Adrenal gland (tissue), 9 donors: ENCODE measurements at regions not wholly inside any gene's neighbourhood (a gene's known extent, or its start where the extent isn't known, plus 50 kb on each side); places are given as distances from the start of the nearest gene placed in this dataset.
"Not testable (repeated sequence)": the region's sequence is repeated elsewhere in the genome, so short reads cannot be mapped to it uniquely, and the experiment has no call there.

Source experiments
- DNase-seq, 7 donors: peaks; one replicate each; pipeline ENCODE4 v3.0.0-alpha.2; 2019 to 2020
- H3K27ac ChIP-seq, 5 donors: fragments of 200-600 bp; sonication (generic) in 4 of 5; 1 replicate in 3 of 5; 2 replicates in 2 of 5; pipeline versions ENCODE4 v1.5.1 to v1.8.0; 2016 to 2020; ENCODE audit warnings: mild to moderate bottlenecking in 1 of 5
- H3K27me3 ChIP-seq: fragments of 200-600 bp; 2 replicates; pipeline ENCODE4 v1.8.0; 2021
- H3K36me3 ChIP-seq, 2 donors: fragments of 200-600 bp; replicated peaks in 1 of 2; 1 replicate in 1 of 2; 2 replicates in 1 of 2; pipeline versions ENCODE4 v1.5.1 to v1.8.0; 2018 to 2022
- H3K4me1 ChIP-seq, 2 donors: fragments of 200-600 bp; replicated peaks in 1 of 2; 1 replicate in 1 of 2; 2 replicates in 1 of 2; pipeline versions ENCODE4 v1.5.1 to v1.8.0; 2018 to 2021
- H3K4me3 ChIP-seq, 4 donors: fragments of 200-600 bp; sonication (generic) in 3 of 4; one replicate each; pipeline ENCODE4 v1.5.1; 2016 to 2018
- H3K9me3 ChIP-seq, 3 donors: fragments of 200-600 bp; sonication (generic) in 1 of 3; replicated peaks in 1 of 3; 1 replicate in 2 of 3; 2 replicates in 1 of 3; pipeline versions ENCODE4 v1.5.1 to v1.8.0; 2016 to 2021
- POLR2A ChIP-seq, 2 donors: fragments of 450-650 bp; IDR thresholded peaks; one replicate each; pipeline ENCODE4 v1.6.1; 2017; ENCODE audit warnings: antibody characterized with exemption in 2 of 2, mild to moderate bottlenecking in 2 of 2, moderate library complexity in 1 of 2
- WGBS, 4 donors: extraction: QIAGEN DNeasy Blood & Tissue Kit in 2 of 4; methylation state at CpG; one replicate each; pipeline versions ENCODE4 v1.1.5 to v1.1.7; 2013 to 2017; 5-methylcytosine and 5-hydroxymethylcytosine counted together
- intact Hi-C, 2 donors: fragments of 100-400 bp; cut with DNase I; formaldehyde crosslinking; loops; one replicate each; pipeline versions ENCODE4 v1.14.1 to v1.15.0; 2022 to 2023
- TF ChIP-seq, protein P1 (sequence below), 6 experiments: fragments of 450-650 bp in 4 of 6; fragments of 200-600 bp in 2 of 6; sonication (generic) in 1 of 6; IDR thresholded peaks; 1 replicate in 5 of 6; 2 replicates in 1 of 6; pipeline versions ENCODE4 v1.5.1 to v1.8.0; 2016 to 2021; ENCODE audit warnings: antibody characterized with exemption in 6 of 6, mild to moderate bottlenecking in 2 of 6, moderate library complexity in 1 of 6
- donor health status: healthy with polysubstance abuse.
- donor health status: Bipolar disorder and iron deficiency.
- donor health status: DM: yes; HTN: yes; CAD: no.
- donor health status: DM: no; HTN: no; CAD: no.
- donor health status: DM: no; HTN: no; CAD: no.

DNA sequence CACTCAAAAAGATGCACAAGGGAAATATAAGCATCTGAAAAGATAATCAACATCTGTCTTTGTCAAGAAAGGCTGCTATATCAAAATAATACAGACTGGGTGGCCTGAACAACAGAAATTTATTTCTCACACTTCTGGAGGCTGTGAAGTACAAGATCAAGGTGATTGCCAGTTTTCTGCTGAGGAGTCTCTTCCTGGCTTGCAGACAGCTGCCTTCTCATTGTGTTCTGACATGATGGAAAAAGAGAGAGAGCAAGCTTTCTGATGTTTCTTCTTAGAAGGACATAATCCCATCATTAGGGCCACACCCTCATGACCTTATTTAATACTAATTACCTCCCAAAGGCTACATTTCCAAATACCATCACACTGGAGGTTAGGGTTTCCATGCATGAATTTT lies 1573.3 kb downstream of the SI start:
- H3K4me3 ChIP-seq, result no peak overlapping the region
- no peaks in the 10 kb centered on the region for H3K27me3 ChIP-seq
- no peak overlapping the region for H3K27ac ChIP-seq
- no peaks in the 10 kb centered on the region for H3K4me1 ChIP-seq
- intact Hi-C loops, result no loop called here
- TF ChIP-seq POLR2A (IDR thresholded peaks at IDR 0.05), result no peak
- TF ChIP-seq, protein P1, sequence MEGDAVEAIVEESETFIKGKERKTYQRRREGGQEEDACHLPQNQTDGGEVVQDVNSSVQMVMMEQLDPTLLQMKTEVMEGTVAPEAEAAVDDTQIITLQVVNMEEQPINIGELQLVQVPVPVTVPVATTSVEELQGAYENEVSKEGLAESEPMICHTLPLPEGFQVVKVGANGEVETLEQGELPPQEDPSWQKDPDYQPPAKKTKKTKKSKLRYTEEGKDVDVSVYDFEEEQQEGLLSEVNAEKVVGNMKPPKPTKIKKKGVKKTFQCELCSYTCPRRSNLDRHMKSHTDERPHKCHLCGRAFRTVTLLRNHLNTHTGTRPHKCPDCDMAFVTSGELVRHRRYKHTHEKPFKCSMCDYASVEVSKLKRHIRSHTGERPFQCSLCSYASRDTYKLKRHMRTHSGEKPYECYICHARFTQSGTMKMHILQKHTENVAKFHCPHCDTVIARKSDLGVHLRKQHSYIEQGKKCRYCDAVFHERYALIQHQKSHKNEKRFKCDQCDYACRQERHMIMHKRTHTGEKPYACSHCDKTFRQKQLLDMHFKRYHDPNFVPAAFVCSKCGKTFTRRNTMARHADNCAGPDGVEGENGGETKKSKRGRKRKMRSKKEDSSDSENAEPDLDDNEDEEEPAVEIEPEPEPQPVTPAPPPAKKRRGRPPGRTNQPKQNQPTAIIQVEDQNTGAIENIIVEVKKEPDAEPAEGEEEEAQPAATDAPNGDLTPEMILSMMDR (IDR thresholded peaks at IDR 0.05), result no peak
- H3K36me3 ChIP-seq, result no peaks in the 10 kb centered on the region
- H3K9me3 ChIP-seq, result no peaks in the 10 kb centered on the region
- DNase-seq, result no peak

DNA sequence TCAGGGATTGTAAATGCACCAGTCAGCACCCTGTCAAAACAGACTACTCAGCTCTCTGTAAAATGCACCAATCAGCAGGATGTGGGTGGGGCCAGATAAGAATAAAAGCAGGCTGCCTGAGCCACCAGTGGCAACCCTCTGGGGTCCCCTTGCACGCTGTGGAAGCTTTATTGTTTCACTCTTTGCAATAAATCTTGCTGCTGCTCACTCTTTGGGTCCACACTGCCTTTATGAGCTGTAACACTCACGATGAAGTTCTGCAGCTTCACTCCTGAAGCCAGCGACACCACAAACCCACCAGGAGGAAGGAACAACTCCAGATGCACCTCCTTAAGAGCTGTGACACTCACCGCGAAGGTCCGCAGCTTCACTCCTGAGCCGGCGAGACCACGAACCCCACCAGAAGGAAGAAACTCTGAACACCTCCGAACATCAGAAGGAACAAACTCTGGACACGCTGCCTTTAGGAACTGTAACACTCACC lies 1578.5 kb downstream of the SI start:
- intact Hi-C loops, H3K4me3 ChIP-seq, DNase-seq, H3K9me3 ChIP-seq, H3K27me3 ChIP-seq, H3K27ac ChIP-seq, H3K36me3 ChIP-seq, H3K4me1 ChIP-seq: not testable (repeated sequence)
- 80 to 92% (median 87%) methylated on average over 11 of the region's 11 CpGs for WGBS, 4 donors

DNA sequence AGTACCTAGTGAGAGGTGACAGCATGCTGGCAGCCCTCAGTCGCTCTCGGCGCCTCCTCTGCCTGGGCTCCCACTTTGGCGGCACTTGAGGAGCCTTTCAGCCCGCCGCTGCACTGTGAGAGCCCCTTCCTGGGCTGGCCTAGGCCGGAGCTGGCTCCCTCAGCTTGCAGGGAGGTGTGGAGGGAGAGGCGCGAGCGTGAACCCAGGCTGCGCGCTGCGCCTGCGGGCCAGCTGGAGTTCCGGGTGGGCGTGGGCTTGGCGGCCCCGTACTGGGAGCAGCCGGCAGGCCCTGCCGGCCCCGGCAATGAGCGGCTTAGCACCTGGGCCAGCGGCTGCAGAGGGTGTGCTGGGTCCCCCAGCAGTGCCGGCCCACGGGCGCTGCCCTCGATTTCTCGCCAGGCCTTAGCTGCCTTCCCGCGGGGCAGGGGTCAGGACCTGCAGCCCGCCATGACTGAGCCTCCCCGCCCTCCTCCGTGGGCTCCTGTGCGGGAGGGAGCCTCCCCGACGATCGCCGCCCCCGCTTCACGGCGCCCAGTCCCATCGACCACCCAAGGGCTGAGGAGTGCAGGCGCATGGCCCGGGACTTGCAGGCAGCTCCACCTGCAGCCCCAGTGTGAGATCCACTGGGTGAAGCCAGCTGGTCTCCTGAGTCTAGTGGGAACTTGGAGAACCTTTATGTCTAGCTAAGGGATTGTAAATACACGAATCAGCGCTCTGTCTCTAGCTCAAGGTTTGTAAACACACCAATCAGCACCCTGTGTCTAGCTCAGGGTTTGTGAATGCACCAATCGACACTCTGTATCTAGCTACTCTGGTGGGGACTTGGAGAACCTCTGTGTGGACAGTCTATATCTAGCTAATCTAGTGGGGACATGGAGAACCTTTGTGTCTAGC lies 1579.2 kb downstream of the SI start:
- H3K4me1 ChIP-seq, H3K9me3 ChIP-seq, H3K36me3 ChIP-seq, H3K27ac ChIP-seq, DNase-seq, H3K27me3 ChIP-seq, H3K4me3 ChIP-seq, intact Hi-C loops: not testable (repeated sequence)
- 92 to 94% (median 92%) methylated on average over 20 to 47 of the region's 47 CpGs for WGBS, 4 donors

DNA sequence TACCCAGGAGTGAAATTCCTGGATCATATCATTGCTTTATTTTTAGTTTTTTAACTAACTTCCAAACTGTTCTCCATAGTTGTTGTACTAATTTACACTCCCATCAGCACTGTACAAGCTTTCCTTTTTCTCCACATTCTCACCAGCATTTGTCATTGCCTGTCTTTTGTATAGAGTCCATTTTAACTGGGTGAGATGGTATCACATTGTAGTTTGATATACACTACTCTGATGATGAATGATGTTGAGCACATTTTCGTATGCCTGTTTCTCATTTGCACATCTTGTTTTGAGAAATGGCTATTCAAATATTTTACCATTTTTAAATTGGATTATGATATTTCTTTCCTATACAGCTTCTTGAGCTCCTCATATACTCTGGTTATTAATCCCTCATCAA lies 1586.6 kb downstream of the SI start:
- H3K36me3 ChIP-seq, result no peaks in the 10 kb centered on the region
- no peaks in the 10 kb centered on the region for H3K9me3 ChIP-seq
- DNase-seq, result no peak
- no peaks in the 10 kb centered on the region for H3K27me3 ChIP-seq
- TF ChIP-seq, protein P1 (IDR thresholded peaks at IDR 0.05), result no peak
- no peak for TF ChIP-seq POLR2A (IDR thresholded peaks at IDR 0.05)
- WGBS, 4 donors, result 27 to 50% (median 32%) methylated on average over 1 of the region's 1 CpG
- intact Hi-C loops, result no loop called here
- H3K4me1 ChIP-seq, result no peaks in the 10 kb centered on the region
- H3K27ac ChIP-seq, result no peak overlapping the region
- no peak overlapping the region for H3K4me3 ChIP-seq

DNA sequence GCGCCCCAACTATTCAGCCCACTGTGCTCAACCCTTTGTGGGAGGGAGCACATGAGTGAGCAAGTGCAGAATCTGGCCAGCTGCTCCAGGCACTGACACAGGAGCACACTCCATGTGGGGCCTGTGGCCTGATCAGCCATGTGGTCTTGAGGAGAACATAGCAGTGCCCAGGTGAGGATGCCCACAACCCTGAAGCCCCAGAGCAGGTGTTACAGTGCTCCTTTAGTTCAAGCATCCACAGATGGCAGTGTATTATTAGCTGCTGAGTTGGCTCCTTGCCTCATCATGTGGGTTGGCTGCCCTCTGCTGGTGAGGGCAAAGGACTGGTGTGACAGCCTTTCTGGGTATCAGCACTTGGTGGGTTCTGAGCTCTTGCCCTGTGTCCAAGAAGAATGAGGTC lies 1588.2 kb downstream of the SI start:
- WGBS, 4 donors, result 81 to 100% (median 99%) methylated on average over 1 of the region's 1 CpG
- Histone ChIP-seq H3K4me3 (no peak overlapping the region), H3K27me3 (no peaks in the 10 kb centered on the region), H3K36me3 (no peaks in the 10 kb centered on the region), H3K9me3 (no peaks in the 10 kb centered on the region), H3K27ac (no peak overlapping the region), H3K4me1 (no peaks in the 10 kb centered on the region)
- DNase-seq, result peak in 6 of 7 donors; percentile 19 to 55 (median 38)
- intact Hi-C loops, result no loop called here
- TF ChIP-seq POLR2A (IDR thresholded peaks at IDR 0.05), result no peak
- TF ChIP-seq, protein P1 (IDR thresholded peaks at IDR 0.05), result peak in 4 of 6 experiments; percentile 7 to 39 (median 31)
